T-helper 17 cell (primary cell): ENCODE measurements at regions not wholly inside any gene's neighbourhood (a gene's known extent, or its start where the extent isn't known, plus 50 kb on each side); places are given as distances from the start of the nearest gene placed in this dataset.

Experiments
- ATAC-seq: fragments of 150-1000 bp; cut with Tn5 transposase; 2 replicates; pipeline ENCODE4 v1.10.0; 2021; ENCODE audit warnings: mild to moderate bottlenecking, moderate library complexity
- DNase-seq, 3 donors: peaks; one replicate each; pipeline versions ENCODE4 v3.0.0 to v3.0.0-alpha.2; 2020 to 2021
- H3K9me3 ChIP-seq: one replicate; pipeline ENCODE4 v1.7.0; 2013; ENCODE audit warnings: low read length, mild to moderate bottlenecking; ENCODE audit not compliant: control insufficient read depth, poor library complexity, severe bottlenecking
- H3K27ac Mint-ChIP-seq: one replicate; pipeline ENCODE4 v1.8.0; 2022; ENCODE audit warnings: mild to moderate bottlenecking, moderate library complexity, mixed read lengths
- H3K27me3 Mint-ChIP-seq: one replicate; pipeline ENCODE4 v1.8.0; 2022; ENCODE audit warnings: mixed read lengths
- H3K36me3 Mint-ChIP-seq: one replicate; pipeline ENCODE4 v1.8.0; 2022; ENCODE audit warnings: low read depth, mixed read lengths
- H3K4me1 Mint-ChIP-seq: one replicate; pipeline ENCODE4 v1.8.0; 2022; ENCODE audit warnings: mild to moderate bottlenecking, mixed read lengths
- H3K4me3 Mint-ChIP-seq: one replicate; pipeline ENCODE4 v1.8.0; 2022; ENCODE audit warnings: mild to moderate bottlenecking, moderate library complexity, mixed read lengths

DNA sequence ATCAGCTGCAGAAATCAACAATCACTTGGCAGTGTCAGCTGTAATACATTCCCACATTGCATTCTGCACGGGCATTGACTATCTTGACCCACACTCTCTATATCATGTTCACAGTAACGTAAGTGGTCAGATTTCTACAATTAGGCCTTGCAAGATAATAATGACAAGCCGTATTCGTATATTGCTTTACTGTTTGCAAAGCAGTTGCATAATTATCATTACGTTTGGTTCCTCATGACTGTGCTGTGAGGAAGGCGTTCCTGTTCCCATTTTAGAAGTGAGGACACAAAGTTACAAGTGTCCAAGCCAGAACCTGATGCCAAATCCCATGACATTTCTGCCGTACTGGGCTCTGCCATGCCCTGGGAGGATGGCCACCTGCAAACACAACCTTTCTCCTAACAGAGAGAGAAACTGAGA is 53.5 kb upstream of the TARBP1 start:
- ATAC-seq (no peak), DNase-seq (no peak)
- no peak overlapping the region for H3K4me3 Mint-ChIP-seq
- H3K27me3 Mint-ChIP-seq = peaks cover 34% of the 10 kb centered on the region
- H3K36me3 Mint-ChIP-seq = peaks cover 2% of the 10 kb centered on the region
- H3K9me3 ChIP-seq = no peaks in the 10 kb centered on the region
- H3K4me1 Mint-ChIP-seq = peaks cover 5% of the 10 kb centered on the region
- no peak overlapping the region for H3K27ac Mint-ChIP-seq

DNA sequence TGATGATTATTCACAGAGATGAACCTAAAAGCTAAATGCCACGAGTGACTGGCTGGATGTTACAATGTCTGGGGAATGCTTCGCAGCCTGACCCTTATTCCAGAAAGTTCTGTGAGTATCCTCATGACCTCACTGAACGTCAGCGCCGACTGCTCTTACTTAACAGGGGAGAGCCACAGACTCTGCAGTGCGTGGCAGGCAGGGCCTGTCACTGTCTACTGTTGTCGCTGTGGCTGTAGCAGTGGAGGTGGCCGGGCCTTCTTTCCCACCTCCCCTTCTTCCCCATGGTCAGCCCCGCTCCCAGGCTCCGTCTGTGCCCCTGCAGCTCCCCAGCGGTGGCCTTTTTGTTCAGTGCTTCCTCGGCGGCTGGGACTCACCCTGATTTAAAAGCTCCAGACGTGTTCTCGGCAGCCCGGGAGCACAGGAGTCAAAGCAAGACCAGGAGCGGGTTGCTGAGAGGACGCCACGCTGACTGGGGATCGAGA is 52.2 kb upstream of the TARBP1 start:
- no peak for ATAC-seq
- Mint-ChIP-seq H3K27me3 (peaks cover 41% of the 10 kb centered on the region), H3K4me1 (peaks cover 5% of the 10 kb centered on the region), H3K36me3 (peaks cover 2% of the 10 kb centered on the region), H3K4me3 (no peak overlapping the region), H3K27ac (no peak overlapping the region)
- no peaks in the 10 kb centered on the region for H3K9me3 ChIP-seq
- no peak for DNase-seq

- H3K4me1 Mint-ChIP-seq = peaks cover 5% of the 10 kb centered on the region
- ATAC-seq = no peak
- H3K27ac Mint-ChIP-seq = no peak overlapping the region
- DNase-seq = no peak
- peaks cover 2% of the 10 kb centered on the region for H3K36me3 Mint-ChIP-seq
- no peak overlapping the region for H3K4me3 Mint-ChIP-seq
- no peaks in the 10 kb centered on the region for H3K9me3 ChIP-seq
- peaks cover 44% of the 10 kb centered on the region for H3K27me3 Mint-ChIP-seq
Observed at GRCh38 chr1:234530672-234531071, 51.7 kb upstream of the TARBP1 start.

DNA sequence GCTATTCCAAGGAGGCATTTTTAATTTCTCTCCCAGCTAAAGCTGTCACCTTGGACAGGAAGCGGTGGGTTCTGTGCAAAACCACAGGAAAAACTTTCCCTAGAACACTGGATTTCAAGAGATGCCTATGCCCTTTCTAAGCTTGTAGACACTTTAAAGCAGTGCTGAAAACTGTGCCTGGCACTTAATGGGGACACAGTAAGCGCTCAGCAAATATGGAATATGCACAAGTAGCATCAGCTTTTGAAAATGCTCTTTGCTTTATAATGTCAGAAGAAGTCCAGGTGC is 50.9 kb upstream of the TARBP1 start:
- no peak overlapping the region for H3K4me3 Mint-ChIP-seq
- ATAC-seq (no peak), DNase-seq (no peak)
- H3K36me3 Mint-ChIP-seq = peaks cover 2% of the 10 kb centered on the region
- peaks cover 8% of the 10 kb centered on the region for H3K4me1 Mint-ChIP-seq
- peaks cover 45% of the 10 kb centered on the region for H3K27me3 Mint-ChIP-seq
- no peak overlapping the region for H3K27ac Mint-ChIP-seq
- H3K9me3 ChIP-seq = no peaks in the 10 kb centered on the region

DNA sequence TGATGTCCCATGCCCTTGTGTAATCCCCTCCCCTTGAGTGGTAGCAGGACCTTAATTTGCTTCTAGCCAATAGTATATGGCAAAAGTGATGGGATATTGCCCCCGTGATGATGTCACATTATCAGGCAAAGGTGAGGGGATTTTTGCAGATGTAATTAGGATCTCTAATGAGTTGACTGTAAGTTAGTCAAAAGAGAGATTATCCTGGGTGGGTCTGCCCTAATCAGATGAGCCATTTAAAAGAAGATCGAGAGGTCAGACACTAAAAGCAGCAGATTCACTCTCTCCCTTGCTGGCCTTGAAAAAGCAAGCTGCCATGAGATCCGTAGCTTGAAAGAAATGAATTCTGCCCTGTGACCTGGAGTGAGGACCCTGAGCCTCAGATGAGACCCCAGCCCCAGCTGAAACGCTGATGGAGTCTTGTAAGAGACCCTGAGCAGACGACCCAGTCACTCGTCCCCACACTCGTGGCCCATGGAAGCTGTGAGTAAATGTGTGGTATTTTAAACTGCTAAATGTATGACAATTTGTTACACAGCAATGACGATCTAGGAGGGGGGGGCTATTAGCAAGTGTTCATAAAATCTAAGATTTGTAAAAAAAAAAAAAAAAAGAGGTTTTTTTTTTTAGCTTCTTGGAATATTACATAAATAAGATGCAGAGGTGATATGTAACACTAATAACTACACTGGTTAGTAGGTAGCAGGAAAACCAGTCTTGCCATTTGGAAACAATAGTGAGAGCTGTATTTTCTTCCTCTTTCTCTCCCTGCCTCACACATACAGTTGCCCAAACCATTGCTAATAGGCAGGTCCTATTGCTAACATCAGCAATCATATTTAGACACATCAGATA is 50.3 kb upstream of the TARBP1 start:
- ATAC-seq = no peak
- no peak overlapping the region for H3K27ac Mint-ChIP-seq
- H3K4me1 Mint-ChIP-seq = peaks cover 8% of the 10 kb centered on the region
- DNase-seq = no peak
- H3K36me3 Mint-ChIP-seq = peaks cover 2% of the 10 kb centered on the region
- H3K9me3 ChIP-seq = no peaks in the 10 kb centered on the region
- H3K4me3 Mint-ChIP-seq = no peak overlapping the region
- peaks cover 44% of the 10 kb centered on the region for H3K27me3 Mint-ChIP-seq
